ENCODE measurements at regions not wholly inside any gene's neighbourhood (a gene's known extent, or its start where the extent isn't known, plus 50 kb on each side); places are given as distances from the start of the nearest gene placed in this dataset.
"Not testable (repeated sequence)": the region's sequence is repeated elsewhere in the genome, so short reads cannot be mapped to it uniquely, and the experiment has no call there.

- no peaks in the 10 kb centered on the region for H3K4me1 ChIP-seq
- DNase-seq (ENCODE audit: low spot score): no peak
- H3K27ac ChIP-seq: no peak overlapping the region
- H3K36me3 ChIP-seq: no peaks in the 10 kb centered on the region
- H3K4me3 ChIP-seq: no peak overlapping the region
- TF ChIP-seq CTCF (IDR thresholded peaks at IDR 0.05): no peak
- no peaks in the 10 kb centered on the region for H3K9me3 ChIP-seq
- H3K27me3 ChIP-seq: no peaks in the 10 kb centered on the region
Measured at GRCh38 chr13:60836821-60837220, 439.8 kb downstream of the TDRD3 start.

GRCh38 chr13:60811581-60811980 is 414.6 kb downstream of the TDRD3 start:
- Histone ChIP-seq H3K4me3 (no peak overlapping the region), H3K27me3 (no peaks in the 10 kb centered on the region), H3K9me3 (peaks cover 0 to 6% of the 10 kb centered on the region in 2 donors), H3K27ac (no peak overlapping the region), H3K4me1 (no peaks in the 10 kb centered on the region), H3K36me3 (no peaks in the 10 kb centered on the region)
- no peak for DNase-seq (ENCODE audit: low spot score)
- no peak for TF ChIP-seq CTCF (IDR thresholded peaks at IDR 0.05)

GRCh38 chr13:60805640-60806039 is 408.6 kb downstream of the TDRD3 start:
- H3K9me3 ChIP-seq: peaks cover 0 to 10% of the 10 kb centered on the region in 2 donors
- H3K27me3 ChIP-seq; DNase-seq (ENCODE audit: low spot score); H3K4me3 ChIP-seq; H3K4me1 ChIP-seq; H3K27ac ChIP-seq; H3K36me3 ChIP-seq: not testable (repeated sequence)

- Histone ChIP-seq H3K27ac (no peak overlapping the region), H3K27me3 (no peaks in the 10 kb centered on the region), H3K4me3 (no peak overlapping the region), H3K36me3 (no peaks in the 10 kb centered on the region), H3K9me3 (no peaks in the 10 kb centered on the region), H3K4me1 (no peaks in the 10 kb centered on the region)
- DNase-seq (ENCODE audit: low spot score): no peak
- TF ChIP-seq CTCF (IDR thresholded peaks at IDR 0.05): no peak
Measured at GRCh38 chr13:60798503-60798902, 401.5 kb downstream of the TDRD3 start.

GRCh38 chr13:60797112-60797511 is 400.1 kb downstream of the TDRD3 start:
- Histone ChIP-seq H3K27ac (no peak overlapping the region), H3K9me3 (no peaks in the 10 kb centered on the region), H3K27me3 (no peaks in the 10 kb centered on the region), H3K4me1 (no peaks in the 10 kb centered on the region), H3K36me3 (no peaks in the 10 kb centered on the region), H3K4me3 (no peak overlapping the region)
- DNase-seq (ENCODE audit: low spot score): no peak
- no peak for TF ChIP-seq CTCF (IDR thresholded peaks at IDR 0.05)

- Histone ChIP-seq H3K27me3 (no peaks in the 10 kb centered on the region), H3K36me3 (no peaks in the 10 kb centered on the region), H3K9me3 (no peaks in the 10 kb centered on the region), H3K27ac (no peak overlapping the region), H3K4me3 (no peak overlapping the region), H3K4me1 (no peaks in the 10 kb centered on the region)
- no peak for TF ChIP-seq CTCF (IDR thresholded peaks at IDR 0.05)
- DNase-seq (ENCODE audit: low spot score): no peak
Measured at GRCh38 chr13:60794751-60795150, 397.7 kb downstream of the TDRD3 start.
